ENCODE measurements at regions not wholly inside any gene's neighbourhood (a gene's known extent, or its start where the extent isn't known, plus 50 kb on each side); places are given as distances from the start of the nearest gene placed in this dataset.

GRCh38 chr20:52082612-52083011, 109.0 kb downstream of the ZFP64 start:
- Histone ChIP-seq H4K20me1 (ENCODE audit: insufficient read depth) (no peaks in the 10 kb centered on the region), H3K4me2 (ENCODE audit: low read length) (no peak overlapping the region), H3K79me2 (replicated peaks; ENCODE audit: insufficient read depth, low read length) (no peaks in the 10 kb centered on the region), H3K36me3 (ENCODE audit: insufficient read depth, low read length) (no peaks in the 10 kb centered on the region), H3K4me3 (ENCODE audit: low read length) (no peak overlapping the region), H3K9ac (ENCODE audit: low read length) (no peak overlapping the region), H3F3A (ENCODE audit: insufficient read depth, low read length, poor library complexity, severe bottlenecking) (no peaks in the 10 kb centered on the region), H3K9me2 (ENCODE audit: insufficient read depth, low read length) (no peaks in the 10 kb centered on the region), H3K27ac (ENCODE audit: low read length) (no peak overlapping the region), H2AFZ (ENCODE audit: low read depth, low read length) (no peak overlapping the region), H3K9me3 (ENCODE audit: low read length) (no peaks in the 10 kb centered on the region), H3K27me3 (ENCODE audit: insufficient read depth, low read depth, low read length) (no peaks in the 10 kb centered on the region)
- TF ChIP-seq CTCF (IDR thresholded peaks at IDR 0.05; ENCODE audit: poor library complexity, severe bottlenecking) (no peak), EP300 (conservative IDR thresholded peaks at IDR 0.05; ENCODE audit: poor library complexity, severe bottlenecking) (no peak), POLR2AphosphoS5 (IDR thresholded peaks at IDR 0.05) (no peak), RAD21 (conservative IDR thresholded peaks at IDR 0.05) (no peak), EZH2 (IDR thresholded peaks at IDR 0.05; ENCODE audit: borderline replicate concordance, insufficient read depth, low read length, poor library complexity, severe bottlenecking) (no peak), TAF1 (IDR thresholded peaks at IDR 0.05; ENCODE audit: low read depth) (no peak), REST (IDR thresholded peaks at IDR 0.05; ENCODE audit: borderline replicate concordance) (no peak), SMC3 (conservative IDR thresholded peaks at IDR 0.05; ENCODE audit: poor library complexity) (no peak), MXI1 (conservative IDR thresholded peaks at IDR 0.05; ENCODE audit: poor library complexity, severe bottlenecking) (no peak)

- no peaks in the 10 kb centered on the region for H3K9me2 ChIP-seq (ENCODE audit: insufficient read depth, low read length)
- H3K9me3 ChIP-seq (ENCODE audit: low read length) = no peaks in the 10 kb centered on the region
- H3K79me2 ChIP-seq (replicated peaks; ENCODE audit: insufficient read depth, low read length) = no peaks in the 10 kb centered on the region
- H4K20me1 ChIP-seq (ENCODE audit: insufficient read depth) = no peaks in the 10 kb centered on the region
- H3K27ac ChIP-seq (ENCODE audit: low read length) = no peak overlapping the region
- H3K27me3 ChIP-seq (ENCODE audit: insufficient read depth, low read depth, low read length) = no peaks in the 10 kb centered on the region
- TF ChIP-seq CTCF (IDR thresholded peaks at IDR 0.05; ENCODE audit: poor library complexity, severe bottlenecking) = no peak
- no peak for TF ChIP-seq MXI1 (conservative IDR thresholded peaks at IDR 0.05; ENCODE audit: poor library complexity, severe bottlenecking)
- TF ChIP-seq TAF1 (IDR thresholded peaks at IDR 0.05; ENCODE audit: low read depth) = no peak
- no peak for TF ChIP-seq REST (IDR thresholded peaks at IDR 0.05; ENCODE audit: borderline replicate concordance)
- no peak for TF ChIP-seq POLR2AphosphoS5 (IDR thresholded peaks at IDR 0.05)
- H3K4me2 ChIP-seq (ENCODE audit: low read length) = no peak overlapping the region
- no peaks in the 10 kb centered on the region for H3K36me3 ChIP-seq (ENCODE audit: insufficient read depth, low read length)
- H3K4me3 ChIP-seq (ENCODE audit: low read length) = no peak overlapping the region
- H2AFZ ChIP-seq (ENCODE audit: low read depth, low read length) = no peak overlapping the region
- no peaks in the 10 kb centered on the region for H3F3A ChIP-seq (ENCODE audit: insufficient read depth, low read length, poor library complexity, severe bottlenecking)
- H3K9ac ChIP-seq (ENCODE audit: low read length) = no peak overlapping the region
These were observed 109.8 kb downstream of the ZFP64 start for GRCh38 chr20:52081791-52082190.

All from neural cell (in vitro differentiated cells).